RWPE1 (cell line): ENCODE measurements at regions not wholly inside any gene's neighbourhood (a gene's known extent, or its start where the extent isn't known, plus 50 kb on each side); places are given as distances from the start of the nearest gene placed in this dataset.

Source experiments
- CTCF ChIA-PET: fragments of 350-600 bp; sonication (Branson Sonifier 250); formaldehyde crosslinking; extraction: SDS; loops from one replicate; lab custom pipeline; 2021; lab: Yijun Ruan, JAX
- POLR2A ChIA-PET: fragments of 400-600 bp; formaldehyde crosslinking; extraction: SDS; loops from one replicate; lab custom pipeline; 2020; ENCODE audit warnings: antibody characterized with exemption; ENCODE audit not compliant: low non-redundant PET; lab: Yijun Ruan, JAX
- DNase-seq: peaks from one replicate; pipeline ENCODE4 v3.0.0; 2012; ENCODE audit warnings: low spot score
- H3K27ac ChIP-seq: fragments of 450-650 bp; 2 replicates; pipeline ENCODE4 v1.5.1; 2017
- CTCF ChIP-seq: fragments of 450-650 bp; conservative IDR thresholded peaks from 2 replicates; pipeline ENCODE4 v1.5.1; 2017; ENCODE audit warnings: low read depth, mild to moderate bottlenecking

- CTCF ChIA-PET = no interaction called here
Observed at GRCh38 chr6:33863723-33864440, 60.1 kb upstream of the MLN start.

GRCh38 chr6:33863084-33863483, 59.3 kb upstream of the MLN start:
- TF ChIP-seq CTCF = no peak
- no peak overlapping the region for H3K27ac ChIP-seq
- POLR2A ChIA-PET = no interaction called here
- DNase-seq = no peak
- CTCF ChIA-PET = no interaction called here

More at GRCh38 chr6:33863723-33864440, 60.1 kb upstream of the MLN start:
- TF ChIP-seq CTCF = no peak
- POLR2A ChIA-PET = no interaction called here
- no peak overlapping the region for H3K27ac ChIP-seq
- DNase-seq = no peak

- no peak overlapping the region for H3K27ac ChIP-seq
- CTCF ChIA-PET = no interaction called here
- DNase-seq = no peak
- TF ChIP-seq CTCF = no peak
- POLR2A ChIA-PET = no interaction called here
Observed at GRCh38 chr6:33862536-33862935, 58.7 kb upstream of the MLN start.

- no peak for TF ChIP-seq CTCF
- DNase-seq = no peak
- ChIA-PET CTCF (no interaction called here), POLR2A (no interaction called here)
- no peak overlapping the region for H3K27ac ChIP-seq
Observed at GRCh38 chr6:33861722-33862121, 57.9 kb upstream of the MLN start.

- CTCF ChIA-PET = no interaction called here
- no peak for DNase-seq
Observed at GRCh38 chr6:33860706-33861474, 57.1 kb upstream of the MLN start.

GRCh38 chr6:33860006-33860405, 56.2 kb upstream of the MLN start:
- TF ChIP-seq CTCF = no peak
- DNase-seq = no peak
- ChIA-PET CTCF (no interaction called here), POLR2A (no interaction called here)
- no peak overlapping the region for H3K27ac ChIP-seq

More at GRCh38 chr6:33860706-33861474, 57.1 kb upstream of the MLN start:
- no peak for TF ChIP-seq CTCF
- H3K27ac ChIP-seq = no peak overlapping the region
- POLR2A ChIA-PET = no interaction called here
